KBM-7 (cell line): ENCODE measurements at regions not wholly inside any gene's neighbourhood (a gene's known extent, or its start where the extent isn't known, plus 50 kb on each side); places are given as distances from the start of the nearest gene placed in this dataset.
"Not testable (repeated sequence)": the region's sequence is repeated elsewhere in the genome, so short reads cannot be mapped to it uniquely, and the experiment has no call there.

Experiments
- DNase-seq: peaks from one replicate; pipeline ENCODE4 v3.0.0-alpha.2; 2015
- in situ Hi-C: fragments of 300-500 bp; cut with MboI; formaldehyde crosslinking; loops from 2 replicates; pipeline ENCODE4 v1.14.3; 2020; ENCODE audit warnings: low sequenced_read_pairs, low pct_unique_long_range_greater_than_20kb, mixed read lengths

DNA sequence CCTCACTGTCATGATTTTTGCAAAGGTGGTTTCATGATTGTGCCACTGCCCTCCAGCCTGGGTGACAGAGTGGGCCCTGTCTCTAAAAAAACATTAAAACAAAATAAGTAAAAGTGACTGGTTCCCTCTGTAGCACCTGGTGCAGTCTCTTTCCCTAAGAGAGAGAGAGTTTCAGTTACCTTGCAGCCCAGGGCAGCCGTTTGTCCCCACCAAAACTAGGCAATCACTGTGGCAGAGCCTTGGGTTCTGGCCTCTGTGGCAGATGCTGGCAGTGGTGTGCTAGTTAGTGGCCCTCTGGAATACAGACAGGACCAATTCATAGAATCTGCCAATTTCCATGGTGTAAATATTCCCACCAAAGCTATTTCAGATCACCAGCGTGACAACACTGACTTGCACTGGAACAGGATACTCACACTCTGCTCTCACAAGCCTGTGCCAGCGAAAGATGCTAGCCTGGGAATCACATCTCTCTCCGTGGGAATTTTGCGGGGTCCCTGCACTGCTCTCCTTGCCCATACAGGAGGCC is 108.7 kb downstream of the TLR5 start:
- in situ Hi-C loops, result no loop called here
- DNase-seq, result no peak

DNA sequence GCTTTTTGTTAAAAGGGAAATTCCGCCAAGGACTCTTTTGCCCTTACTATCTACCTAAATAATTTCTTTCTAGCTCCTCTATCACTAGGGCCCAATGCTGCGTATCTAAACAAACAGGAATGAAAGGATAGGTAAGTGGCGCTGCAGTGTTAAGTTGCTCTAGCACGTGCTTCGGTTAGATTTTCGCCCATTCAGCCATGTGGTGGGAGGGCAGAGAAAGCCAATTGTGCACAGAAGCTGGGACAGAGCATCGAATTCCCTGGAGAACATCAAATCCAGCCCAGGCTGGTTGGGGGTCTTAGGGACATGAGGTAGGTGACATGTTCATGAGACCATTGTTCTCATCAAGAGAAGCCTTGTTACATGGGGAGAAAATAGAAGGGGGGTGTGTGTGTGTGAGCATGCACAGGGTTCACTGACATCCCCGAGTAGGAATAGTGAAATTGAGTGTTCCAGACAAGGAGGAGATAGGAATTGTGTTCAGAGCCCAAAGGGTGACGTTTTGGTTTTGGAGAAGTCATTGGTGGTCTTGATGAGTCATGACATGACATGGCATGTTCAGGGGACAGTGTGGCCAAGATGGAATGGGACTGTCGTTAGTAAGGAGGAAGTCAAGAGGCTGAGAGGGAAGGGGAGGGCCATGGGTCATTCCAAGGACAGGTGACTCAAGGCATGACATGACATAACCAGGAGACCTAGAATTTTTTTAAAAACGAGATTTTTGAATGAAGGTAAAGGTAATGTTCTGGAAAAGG is 107.1 kb downstream of the TLR5 start:
- DNase-seq, result no peak
- in situ Hi-C loops, result no loop called here

DNA sequence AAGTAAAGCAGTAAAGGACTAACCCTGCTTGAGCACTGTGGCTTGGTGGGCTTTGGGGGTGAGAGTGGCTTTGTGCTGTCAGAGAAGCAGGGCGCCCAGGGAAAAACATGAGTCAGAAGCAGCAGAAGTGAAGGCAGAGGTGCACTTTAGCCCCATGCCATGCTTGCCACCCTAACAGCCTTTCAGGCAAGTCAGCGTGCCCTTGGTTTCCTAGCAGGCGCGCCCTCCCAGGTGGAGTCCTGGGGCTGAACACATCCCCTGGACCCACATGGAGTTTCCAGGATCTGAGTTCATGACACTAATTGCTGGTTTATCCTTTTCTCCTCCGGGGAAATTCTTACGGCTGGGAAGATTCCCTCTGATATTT is 106.6 kb downstream of the TLR5 start:
- in situ Hi-C loops, result no loop called here
- DNase-seq, result no peak

DNA sequence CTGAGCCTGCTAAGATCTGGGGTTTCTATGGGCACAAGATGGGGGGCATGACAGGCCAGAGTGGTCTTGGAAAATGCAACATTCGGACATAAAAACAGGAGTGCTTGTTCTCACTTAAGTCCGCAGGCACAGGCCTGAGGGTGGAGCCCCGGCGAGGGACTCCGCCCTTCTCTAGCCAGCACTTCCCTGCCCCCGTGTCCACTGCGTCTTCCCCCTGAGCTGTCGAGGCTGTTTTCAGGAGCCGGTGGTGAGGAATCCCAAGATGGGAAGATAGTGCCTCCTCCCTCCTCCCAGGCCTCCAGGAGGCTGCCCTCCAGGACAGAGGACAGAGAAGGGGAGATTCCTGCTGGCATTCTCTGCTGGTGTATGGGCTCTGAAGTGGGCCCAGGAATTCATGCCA is 105.2 kb downstream of the TLR5 start:
- no peak for DNase-seq
- in situ Hi-C loops, result no loop called here

DNA sequence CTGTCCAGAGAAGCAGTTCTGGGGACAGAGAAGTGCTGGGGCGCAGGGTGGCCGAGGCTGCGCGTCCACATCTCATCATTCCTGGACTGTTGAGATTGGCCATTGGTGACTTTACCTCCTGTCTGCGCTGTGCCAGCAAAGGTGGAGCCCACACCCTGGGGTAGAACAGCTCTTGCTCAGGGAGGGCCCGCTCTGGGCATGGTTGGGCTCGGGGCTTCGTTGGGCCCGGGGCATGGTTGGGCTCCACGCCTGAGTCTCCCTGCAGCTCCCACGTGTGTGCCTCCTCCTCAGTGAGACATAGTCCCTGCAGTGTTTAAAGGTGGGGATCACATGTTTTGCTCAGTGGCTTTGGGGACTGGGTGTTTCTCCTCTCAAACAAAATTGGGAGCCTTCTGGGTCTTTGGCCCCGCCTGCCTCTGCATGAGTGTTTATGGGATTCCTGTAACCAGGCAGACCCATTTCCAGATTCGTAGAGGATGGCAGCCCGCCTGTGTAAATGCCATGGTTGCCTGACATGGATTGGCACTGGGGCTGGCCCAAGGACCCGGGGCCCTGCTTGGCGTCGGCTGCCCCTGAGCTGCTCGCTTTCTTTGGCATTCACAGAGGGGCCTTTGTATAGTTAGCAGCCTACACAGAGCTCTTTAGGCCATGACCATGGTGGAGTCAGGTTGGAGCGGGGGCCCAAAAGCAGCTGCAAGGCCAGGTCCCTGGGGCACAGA is 104.6 kb downstream of the TLR5 start:
- in situ Hi-C loops, result no loop called here

DNA sequence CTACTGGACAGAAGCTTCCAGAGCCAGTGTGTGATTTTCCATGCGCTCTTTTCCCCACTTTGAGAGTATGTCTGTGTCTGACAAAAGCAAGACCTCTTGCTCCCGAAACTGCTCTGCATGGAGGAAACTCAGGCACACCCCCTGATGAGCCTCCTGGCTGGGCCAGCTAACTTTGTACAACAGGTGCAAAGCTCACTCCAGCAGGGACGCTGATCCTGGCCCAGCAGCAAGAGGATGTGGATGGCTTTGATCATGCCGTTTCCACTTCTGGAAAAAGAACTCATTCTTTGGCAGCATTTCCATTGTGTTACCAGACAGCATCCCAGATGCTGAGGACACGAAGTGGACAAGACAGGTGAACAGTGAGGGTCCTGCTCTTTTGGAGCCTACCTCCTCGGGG is 103.1 kb downstream of the TLR5 start:
- in situ Hi-C loops, result no loop called here
- no peak for DNase-seq

More for the DNA sequence above, 104.6 kb downstream of the TLR5 start:
- DNase-seq, result no peak

DNA sequence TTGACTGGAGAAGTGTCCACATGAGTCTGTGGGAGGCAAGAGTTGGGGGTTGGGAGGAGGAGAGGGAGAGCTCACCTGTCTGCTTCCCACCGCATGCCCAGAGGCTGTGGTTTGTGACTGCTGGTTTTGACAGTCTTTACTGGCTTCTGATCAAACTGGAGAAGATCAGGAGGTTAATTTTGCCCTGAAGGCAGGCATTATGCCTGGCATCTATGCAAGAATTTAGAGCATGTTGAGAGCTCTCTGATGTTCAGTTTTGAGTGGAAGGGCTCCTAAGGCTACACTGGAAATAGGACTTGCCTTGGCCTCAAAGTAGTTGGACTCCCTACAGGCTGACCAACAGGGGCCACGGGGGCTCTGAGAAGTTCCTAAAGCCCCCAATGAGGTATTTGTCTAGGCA is 101.6 kb downstream of the TLR5 start:
- in situ Hi-C loops, result no loop called here
- DNase-seq, result no peak

DNA sequence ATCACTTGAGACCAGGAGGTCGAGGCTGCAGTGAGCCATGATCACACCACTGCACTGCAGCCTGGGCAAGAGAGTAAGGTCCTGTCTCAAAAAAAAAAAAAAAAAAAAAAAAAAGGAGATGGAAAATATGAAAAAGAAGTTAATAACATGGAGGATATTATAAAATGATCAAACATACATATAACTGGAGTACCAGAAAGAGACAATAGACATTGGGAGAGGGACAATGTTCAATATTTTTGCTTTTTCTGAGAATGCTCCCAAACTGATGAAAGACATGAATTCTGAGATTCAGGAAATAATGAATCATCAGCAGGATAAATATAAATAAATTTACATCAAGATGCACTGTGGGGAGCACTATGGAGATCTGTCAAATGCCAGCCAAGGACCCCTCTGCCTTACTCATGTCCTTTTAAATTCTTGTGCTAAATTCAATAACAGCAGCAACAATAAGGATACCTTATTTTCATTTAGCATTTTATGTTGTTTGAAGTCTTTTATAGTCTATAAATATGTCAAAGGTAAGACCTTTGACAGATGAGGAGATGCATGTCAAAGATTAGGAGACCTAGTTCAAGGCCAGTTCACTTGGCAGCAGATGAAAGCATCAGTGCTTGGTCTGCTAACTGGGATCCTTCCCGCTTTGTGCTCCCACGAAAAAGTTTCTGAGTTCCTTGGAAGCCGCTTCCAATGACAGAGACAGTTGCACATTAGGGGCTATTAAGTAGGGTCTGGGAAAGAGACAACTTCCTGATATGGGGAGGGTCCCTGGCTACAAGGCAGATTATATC is 97.7 kb downstream of the TLR5 start:
- in situ Hi-C loops, result no loop called here
- DNase-seq, result no peak

DNA sequence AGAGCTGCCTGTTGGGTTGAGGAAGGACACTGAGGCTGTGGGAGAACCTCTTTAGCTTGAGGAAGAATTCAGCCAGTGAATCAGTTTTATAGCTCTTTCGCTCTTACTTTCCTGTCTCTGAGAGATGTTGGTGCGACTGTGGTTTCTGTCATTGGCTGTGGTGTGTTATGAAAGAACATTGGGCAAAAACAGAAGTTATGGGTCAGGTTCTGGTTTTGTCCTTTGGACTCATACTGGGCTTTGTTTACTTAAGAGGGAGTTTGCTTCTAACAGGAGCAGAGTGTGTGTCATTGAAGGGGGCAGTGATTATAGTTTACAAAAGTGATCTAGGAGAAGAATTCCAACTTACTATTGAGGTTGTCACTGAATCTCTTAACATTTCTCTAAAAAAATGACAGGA is 97.0 kb downstream of the TLR5 start:
- in situ Hi-C loops, result no loop called here
- DNase-seq, result no peak

DNA sequence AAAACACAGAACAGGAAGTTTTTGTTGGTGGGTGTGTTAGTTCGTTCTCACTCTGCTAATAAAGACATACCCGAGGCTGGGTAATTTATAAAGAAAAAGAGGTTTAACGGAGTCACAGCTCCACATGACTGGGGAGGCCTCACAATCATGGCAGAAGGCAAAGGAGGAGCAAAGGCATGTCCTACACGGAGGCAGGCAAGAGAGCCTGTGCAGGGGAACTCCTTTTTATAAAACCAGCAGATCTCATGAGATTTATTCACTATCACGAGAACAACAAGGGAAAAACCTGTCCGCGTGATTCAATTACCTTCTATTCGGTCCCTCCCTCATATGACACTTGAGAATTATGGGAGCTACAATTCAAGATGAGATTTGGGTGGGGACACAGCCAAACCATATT is 96.6 kb downstream of the TLR5 start:
- DNase-seq, in situ Hi-C loops: not testable (repeated sequence)

DNA sequence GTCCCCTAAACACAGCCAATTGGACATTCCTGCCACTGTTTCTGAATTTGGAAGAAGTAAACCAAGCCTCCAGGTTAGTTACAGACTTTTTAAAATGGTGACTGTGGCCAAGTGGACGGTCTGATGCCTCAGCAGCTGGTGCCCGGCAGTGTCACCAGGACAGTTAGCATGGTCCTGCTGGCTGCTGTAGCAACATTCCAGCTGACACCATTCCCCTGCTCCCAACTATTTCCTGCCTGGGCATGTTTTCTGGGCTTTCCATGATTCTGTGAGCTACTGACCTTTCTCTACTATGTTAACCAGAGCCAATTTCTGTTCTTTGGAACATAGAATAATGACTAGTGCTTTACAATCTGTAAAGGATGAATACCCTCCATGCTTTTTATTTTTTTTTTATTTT is 95.0 kb downstream of the TLR5 start:
- no peak for DNase-seq
- in situ Hi-C loops, result no loop called here

DNA sequence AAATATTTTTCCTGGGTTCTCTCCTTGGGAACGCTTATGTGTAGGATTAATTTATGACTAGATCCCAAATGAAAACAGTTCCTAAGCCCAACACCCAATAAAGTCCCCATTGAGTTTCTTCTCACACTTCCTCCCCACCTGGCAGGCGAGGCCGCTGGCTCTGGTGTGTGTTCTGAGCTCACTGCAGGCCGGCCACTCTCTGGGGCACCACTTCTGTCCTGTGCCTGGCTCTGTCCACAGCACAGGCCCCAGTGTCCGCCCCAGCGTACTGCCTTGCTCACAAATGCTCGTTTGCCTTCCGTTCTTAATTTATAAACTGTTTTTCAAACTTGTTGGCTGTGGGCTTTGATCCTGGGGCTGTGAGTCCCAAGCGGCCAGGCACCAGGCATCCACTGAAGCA is 90.6 kb downstream of the TLR5 start:
- in situ Hi-C loops, result no loop called here
- no peak for DNase-seq

DNA sequence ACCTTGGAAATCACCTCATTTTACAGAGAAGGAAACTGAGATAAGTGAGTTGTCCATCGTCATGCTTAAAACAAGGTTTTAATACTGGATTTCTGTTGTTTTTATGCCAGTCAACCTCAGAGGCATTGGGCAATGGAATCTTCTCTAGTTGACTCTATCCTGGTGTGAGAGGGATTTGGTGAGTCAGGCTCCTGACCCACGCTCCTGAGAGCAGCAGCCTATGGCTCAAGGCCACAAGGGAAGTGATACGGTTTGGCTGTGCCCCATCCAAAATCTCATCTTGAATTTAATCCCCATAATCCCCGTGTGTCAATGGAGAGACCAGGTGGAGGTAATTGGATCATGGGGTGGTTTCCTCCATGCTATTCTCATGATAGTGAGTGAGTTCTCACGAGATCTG is 90.1 kb downstream of the TLR5 start:
- DNase-seq, result no peak
- in situ Hi-C loops, result no loop called here

DNA sequence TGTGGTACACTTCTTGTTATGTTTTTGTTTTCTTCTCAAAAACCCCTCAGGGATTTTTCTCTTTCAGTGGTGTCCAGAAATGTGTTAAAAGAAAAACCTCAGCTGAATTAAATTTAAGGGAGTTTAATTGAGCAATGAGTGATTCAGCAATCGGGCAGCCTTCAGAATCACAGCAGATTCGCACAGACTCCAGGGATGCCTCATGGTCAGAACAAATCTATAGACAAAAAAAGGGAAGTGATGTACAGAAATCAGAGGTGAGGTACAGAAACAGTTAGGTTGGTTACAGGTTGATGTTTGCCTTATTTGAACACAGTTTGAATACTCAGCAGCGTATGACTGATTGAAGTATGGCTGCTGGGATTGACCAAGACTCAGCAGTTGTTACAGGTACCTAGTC is 86.2 kb downstream of the TLR5 start:
- in situ Hi-C loops, result no loop called here
- DNase-seq, result no peak

DNA sequence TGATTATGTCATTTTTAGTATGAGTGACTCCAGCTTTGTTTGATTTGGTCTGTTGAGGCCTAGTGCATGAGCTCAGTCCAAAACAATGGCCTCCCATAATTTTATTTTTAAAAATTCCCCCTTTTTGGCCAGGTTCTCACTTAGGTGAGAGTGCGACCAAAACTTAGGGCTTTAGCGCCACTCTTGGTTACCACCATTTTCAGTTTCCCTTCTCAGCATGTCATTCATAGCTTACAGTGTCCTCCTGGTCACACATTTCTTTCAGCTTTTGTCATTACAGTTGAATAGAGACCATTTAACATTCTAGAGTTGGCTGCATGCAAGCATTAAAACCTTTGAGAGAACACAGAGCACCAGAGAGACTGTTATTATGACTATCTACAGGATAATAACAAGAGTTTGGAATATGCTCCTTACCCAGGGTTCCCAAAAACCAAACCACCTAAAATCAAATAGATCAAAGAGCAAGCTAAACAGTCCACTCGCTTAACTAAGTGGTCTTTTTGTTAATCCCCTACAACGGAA is 85.4 kb downstream of the TLR5 start:
- DNase-seq, result no peak
- in situ Hi-C loops, result no loop called here
